ENCODE measurements at regions not wholly inside any gene's neighbourhood (a gene's known extent, or its start where the extent isn't known, plus 50 kb on each side); places are given as distances from the start of the nearest gene placed in this dataset.
A peak's percentile ranks its signal among the peaks of the same experiment; 100 is the strongest.

- no peak for DNase-seq (ENCODE audit: low spot score)
These were observed 342.6 kb upstream of the CDH6 start for GRCh38 chr5:30850866-30851265.

GRCh38 chr5:30849931-30850710 lies 343.4 kb upstream of the CDH6 start:
- no peak for DNase-seq (ENCODE audit: low spot score)

GRCh38 chr5:30846171-30846570 lies 347.3 kb upstream of the CDH6 start:
- no peak for DNase-seq (ENCODE audit: low spot score)

GRCh38 chr5:30845194-30845593 lies 348.3 kb upstream of the CDH6 start:
- no peak for DNase-seq (ENCODE audit: low spot score)

GRCh38 chr5:30843541-30843940 lies 349.9 kb upstream of the CDH6 start:
- DNase-seq (ENCODE audit: low spot score), result no peak

GRCh38 chr5:30839956-30840355 lies 353.5 kb upstream of the CDH6 start:
- no peak for DNase-seq (ENCODE audit: low spot score)

- no peak for DNase-seq (ENCODE audit: low spot score)
These were observed 354.5 kb upstream of the CDH6 start for GRCh38 chr5:30838936-30839496.

GRCh38 chr5:30832519-30832918 lies 361.0 kb upstream of the CDH6 start:
- no peak for DNase-seq (ENCODE audit: low spot score)

- no peak for DNase-seq (ENCODE audit: low spot score)
These were observed 361.9 kb upstream of the CDH6 start for GRCh38 chr5:30831605-30832004.

GRCh38 chr5:30831123-30831522 lies 362.4 kb upstream of the CDH6 start:
- no peak for DNase-seq (ENCODE audit: low spot score)

- DNase-seq (ENCODE audit: low spot score), result no peak
These were observed 382.2 kb upstream of the CDH6 start for GRCh38 chr5:30811298-30811697.

- no peak for DNase-seq (ENCODE audit: low spot score)
These were observed 383.6 kb upstream of the CDH6 start for GRCh38 chr5:30809933-30810332.

GRCh38 chr5:30808996-30809395 lies 384.5 kb upstream of the CDH6 start:
- no peak for DNase-seq (ENCODE audit: low spot score)

- peak; percentile 19 for DNase-seq (ENCODE audit: low spot score)
These were observed 388.6 kb upstream of the CDH6 start for GRCh38 chr5:30804739-30805505.

- DNase-seq (ENCODE audit: low spot score), result no peak
These were observed 390.4 kb upstream of the CDH6 start for GRCh38 chr5:30802961-30803705.

GRCh38 chr5:30781643-30782042 lies 411.8 kb upstream of the CDH6 start:
- DNase-seq (ENCODE audit: low spot score), result no peak

- no peak for DNase-seq (ENCODE audit: low spot score)
These were observed 425.3 kb upstream of the CDH6 start for GRCh38 chr5:30768056-30768690.

- no peak for DNase-seq (ENCODE audit: low spot score)
These were observed 427.8 kb upstream of the CDH6 start for GRCh38 chr5:30765706-30766105.

GRCh38 chr5:30765227-30765626 lies 428.3 kb upstream of the CDH6 start:
- DNase-seq (ENCODE audit: low spot score), result no peak

- no peak for DNase-seq (ENCODE audit: low spot score)
These were observed 428.8 kb upstream of the CDH6 start for GRCh38 chr5:30764704-30765103.

GRCh38 chr5:30759731-30760130 lies 433.8 kb upstream of the CDH6 start:
- DNase-seq (ENCODE audit: low spot score), result no peak

GRCh38 chr5:30752015-30752414 lies 441.5 kb upstream of the CDH6 start:
- no peak for DNase-seq (ENCODE audit: low spot score)
